CD8-positive, alpha-beta memory T cell (primary cell): ENCODE measurements at regions not wholly inside any gene's neighbourhood (a gene's known extent, or its start where the extent isn't known, plus 50 kb on each side); places are given as distances from the start of the nearest gene placed in this dataset.

Source experiments
- CTCF ChIA-PET: fragments of 350-600 bp; sonication (Branson Sonifier 250); formaldehyde crosslinking; loops from one replicate; lab custom pipeline; 2021; ENCODE audit warnings: antibody characterized with exemption; lab: Charles Lee
- POLR2A ChIA-PET: fragments of 350-600 bp; sonication (Branson Sonifier 250); formaldehyde crosslinking; loops from one replicate; lab custom pipeline; 2021; ENCODE audit warnings: antibody characterized with exemption; lab: Charles Lee
- DNase-seq, 5 donors: peaks; one replicate each; pipeline versions ENCODE4 v3.0.0 to v3.0.0-alpha.2; 2020 to 2022; ENCODE audit warnings: mixed read lengths in 1 of 5
- H3K27ac ChIP-seq: one replicate; pipeline ENCODE4 v1.7.0; 2013; ENCODE audit warnings: low read depth, mild to moderate bottlenecking, low read length, moderate library complexity
- H3K27me3 ChIP-seq: 2 replicates; pipeline ENCODE4 v1.7.0; 2013; ENCODE audit warnings: low read length, mild to moderate bottlenecking; ENCODE audit not compliant: insufficient read depth, poor library complexity, severe bottlenecking
- H3K36me3 ChIP-seq: 2 replicates; pipeline ENCODE4 v1.7.0; 2013; ENCODE audit warnings: mild to moderate bottlenecking, low read length, moderate library complexity; ENCODE audit not compliant: insufficient read depth
- H3K4me1 ChIP-seq: 2 replicates; pipeline ENCODE4 v1.7.0; 2013; ENCODE audit warnings: mild to moderate bottlenecking, low read length, moderate library complexity; ENCODE audit not compliant: insufficient read depth
- H3K4me3 ChIP-seq: 2 replicates; pipeline ENCODE4 v1.7.0; 2013; ENCODE audit warnings: mild to moderate bottlenecking, low read length
- H3K9me3 ChIP-seq: 2 replicates; pipeline ENCODE4 v1.7.0; 2013; ENCODE audit warnings: mild to moderate bottlenecking, low read length
- H3K27ac Mint-ChIP-seq, 8 donors: one replicate each; pipeline ENCODE4 v1.8.0; 2020 to 2021; ENCODE audit warnings: mixed read lengths in 8 of 8, mild to moderate bottlenecking in 6 of 8, inconsistent platforms in 3 of 8, moderate library complexity in 3 of 8
- H3K27me3 Mint-ChIP-seq, 2 donors: one replicate each; pipeline ENCODE4 v1.8.0; 2020 to 2021; ENCODE audit warnings: mixed read lengths in 2 of 2, mild to moderate bottlenecking in 1 of 2, moderate library complexity in 1 of 2
- H3K36me3 Mint-ChIP-seq, 3 donors: one replicate each; pipeline ENCODE4 v1.8.0; 2020 to 2021; ENCODE audit warnings: mixed read lengths in 3 of 3, inconsistent platforms in 1 of 3, mild to moderate bottlenecking in 1 of 3
- H3K4me1 Mint-ChIP-seq, 3 donors: one replicate each; pipeline ENCODE4 v1.8.0; 2020 to 2021; ENCODE audit warnings: mixed read lengths in 3 of 3, inconsistent platforms in 1 of 3, mild to moderate bottlenecking in 1 of 3
- H3K4me3 Mint-ChIP-seq, 7 donors: one replicate each; pipeline ENCODE4 v1.8.0; 2020 to 2021; ENCODE audit warnings: mixed read lengths in 7 of 7, mild to moderate bottlenecking in 6 of 7, moderate library complexity in 4 of 7, inconsistent platforms in 2 of 7
- H3K9me3 Mint-ChIP-seq, 5 donors: one replicate each; pipeline ENCODE4 v1.8.0; 2020 to 2022; ENCODE audit warnings: mixed read lengths in 5 of 5, mild to moderate bottlenecking in 3 of 5, moderate library complexity in 2 of 5, inconsistent platforms in 1 of 5

GRCh38 chr17:68169840-68170239 is 78.0 kb upstream of the AMZ2 start:
- peaks cover 9 to 16% (median 16%) of the 10 kb centered on the region in 3 donors for H3K4me1 Mint-ChIP-seq

GRCh38 chr17:68170246-68170645 is 77.6 kb upstream of the AMZ2 start:
- POLR2A ChIA-PET, result no interaction called here
- no peaks in the 10 kb centered on the region for H3K9me3 Mint-ChIP-seq
- no peaks in the 10 kb centered on the region for H3K27me3 Mint-ChIP-seq
- no peaks in the 10 kb centered on the region for H3K27me3 ChIP-seq
- CTCF ChIA-PET, result interaction anchor here (3.4 to 7.8 kb wide), 2 partner anchors 32 to 94 kb away, joined by 16 to 123 read pairs; no protein-coding TSS in a partner anchor
- H3K4me1 ChIP-seq, result no peaks in the 10 kb centered on the region
- H3K4me3 Mint-ChIP-seq, result peak overlapping the region in 2 of 7 donors; percentile 37 to 45
- H3K4me3 ChIP-seq, result no peak overlapping the region
- peaks cover 9 to 16% (median 16%) of the 10 kb centered on the region in 3 donors for H3K4me1 Mint-ChIP-seq
- no peak overlapping the region for H3K27ac ChIP-seq
- DNase-seq, result no peak
- H3K27ac Mint-ChIP-seq, result no peak overlapping the region
- no peaks in the 10 kb centered on the region for H3K36me3 Mint-ChIP-seq
- H3K36me3 ChIP-seq, result no peaks in the 10 kb centered on the region
- no peaks in the 10 kb centered on the region for H3K9me3 ChIP-seq

More at GRCh38 chr17:68169840-68170239, 78.0 kb upstream of the AMZ2 start:
- ChIA-PET CTCF (interaction anchor here (1.7 to 7.8 kb wide), 2 partner anchors 33 to 297 kb away, joined by 5 to 123 read pairs; no protein-coding TSS in a partner anchor), POLR2A (no interaction called here)
- H3K27ac Mint-ChIP-seq, result no peak overlapping the region
- no peaks in the 10 kb centered on the region for H3K27me3 ChIP-seq
- H3K27ac ChIP-seq, result no peak overlapping the region
- H3K9me3 ChIP-seq, result no peaks in the 10 kb centered on the region
- no peaks in the 10 kb centered on the region for H3K36me3 Mint-ChIP-seq
- H3K4me1 ChIP-seq, result no peaks in the 10 kb centered on the region
- H3K27me3 Mint-ChIP-seq, result no peaks in the 10 kb centered on the region
- no peaks in the 10 kb centered on the region for H3K9me3 Mint-ChIP-seq
- DNase-seq, result no peak
- peak overlapping the region in 1 of 7 donors; percentile 19 for H3K4me3 Mint-ChIP-seq
- no peaks in the 10 kb centered on the region for H3K36me3 ChIP-seq
- no peak overlapping the region for H3K4me3 ChIP-seq

- H3K27me3 ChIP-seq, result no peaks in the 10 kb centered on the region
- H3K27me3 Mint-ChIP-seq, result no peaks in the 10 kb centered on the region
- CTCF ChIA-PET, result interaction anchor here (0.6 to 7.8 kb wide), 23 partner anchors 9 to 294 kb away, joined by 3 to 123 read pairs (median 5); partner anchors contain the start of gene WIPI1
- peaks cover 7% of the 10 kb centered on the region for H3K4me1 ChIP-seq
- H3K36me3 ChIP-seq, result no peaks in the 10 kb centered on the region
- H3K27ac ChIP-seq, result no peak overlapping the region
- H3K27ac Mint-ChIP-seq, result no peak overlapping the region
- peak; percentile 61 to 82 (median 68) for DNase-seq
- H3K9me3 ChIP-seq, result no peaks in the 10 kb centered on the region
- peaks cover 11 to 31% (median 19%) of the 10 kb centered on the region in 3 donors for H3K4me1 Mint-ChIP-seq
- H3K4me3 Mint-ChIP-seq, result no peak overlapping the region
- no peaks in the 10 kb centered on the region for H3K9me3 Mint-ChIP-seq
- POLR2A ChIA-PET, result interaction anchor here (1.0 to 1.7 kb wide), 3 partner anchors 10 to 75 kb away, joined by 3 to 9 read pairs (median 7); partner anchors contain the start of gene AMZ2
- H3K4me3 ChIP-seq, result no peak overlapping the region
- H3K36me3 Mint-ChIP-seq, result no peaks in the 10 kb centered on the region
Observed at GRCh38 chr17:68172461-68172954, 75.3 kb upstream of the AMZ2 start.

- H3K4me3 Mint-ChIP-seq, result peak overlapping the region in 1 of 7 donors; percentile 19
- Histone ChIP-seq H3K4me3 (no peak overlapping the region), H3K27me3 (no peaks in the 10 kb centered on the region), H3K27ac (no peak overlapping the region), H3K4me1 (peaks cover 7% of the 10 kb centered on the region), H3K36me3 (no peaks in the 10 kb centered on the region), H3K9me3 (no peaks in the 10 kb centered on the region)
- no peak for DNase-seq
- H3K4me1 Mint-ChIP-seq, result peaks cover 4 to 28% (median 7%) of the 10 kb centered on the region in 3 donors
- H3K36me3 Mint-ChIP-seq, result no peaks in the 10 kb centered on the region
- peak overlapping the region in 1 of 8 donors; percentile 9 for H3K27ac Mint-ChIP-seq
- H3K27me3 Mint-ChIP-seq, result no peaks in the 10 kb centered on the region
- CTCF ChIA-PET, result interaction anchor here (0.7 to 7.8 kb wide), 2 partner anchors 27 to 135 kb away, joined by 4 to 123 read pairs; no protein-coding TSS in a partner anchor
- POLR2A ChIA-PET, result no interaction called here
- no peaks in the 10 kb centered on the region for H3K9me3 Mint-ChIP-seq
Observed at GRCh38 chr17:68175416-68175815, 72.4 kb upstream of the AMZ2 start.

- Histone ChIP-seq H3K9me3 (no peaks in the 10 kb centered on the region), H3K4me3 (no peak overlapping the region), H3K4me1 (peaks cover 7% of the 10 kb centered on the region), H3K36me3 (no peaks in the 10 kb centered on the region), H3K27me3 (no peaks in the 10 kb centered on the region), H3K27ac (no peak overlapping the region)
- Mint-ChIP-seq H3K27me3 (no peaks in the 10 kb centered on the region), H3K27ac (no peak overlapping the region), H3K4me1 (peaks cover 9 to 32% (median 12%) of the 10 kb centered on the region in 3 donors), H3K36me3 (peaks cover 0 to 3% (median 0%) of the 10 kb centered on the region in 3 donors), H3K9me3 (no peaks in the 10 kb centered on the region), H3K4me3 (peak overlapping the region in 2 of 7 donors; percentile 19 to 54)
- DNase-seq, result no peak
- ChIA-PET CTCF (interaction anchor here (0.7 to 3.0 kb wide), 5 partner anchors 9 to 259 kb away, joined by 3 to 25 read pairs (median 5); no protein-coding TSS in a partner anchor), POLR2A (interaction anchor here (0.9 kb wide), 1 partner anchor 25 kb away, joined by 3 read pairs; no protein-coding TSS in a partner anchor)
Observed at GRCh38 chr17:68175905-68176304, 71.9 kb upstream of the AMZ2 start.

- Histone ChIP-seq H3K36me3 (no peaks in the 10 kb centered on the region), H3K4me3 (no peak overlapping the region), H3K4me1 (peaks cover 9% of the 10 kb centered on the region), H3K9me3 (no peaks in the 10 kb centered on the region), H3K27ac (no peak overlapping the region), H3K27me3 (no peaks in the 10 kb centered on the region)
- Mint-ChIP-seq H3K4me1 (peaks cover 10 to 41% (median 14%) of the 10 kb centered on the region in 3 donors), H3K36me3 (peaks cover 0 to 6% (median 0%) of the 10 kb centered on the region in 3 donors), H3K9me3 (no peaks in the 10 kb centered on the region), H3K4me3 (no peak overlapping the region), H3K27ac (no peak overlapping the region), H3K27me3 (no peaks in the 10 kb centered on the region)
- ChIA-PET CTCF (interaction anchor here (1.2 to 3.0 kb wide), 5 partner anchors 16 to 259 kb away, joined by 3 to 25 read pairs (median 5); no protein-coding TSS in a partner anchor), POLR2A (interaction anchor here (0.9 kb wide), 1 partner anchor 24 kb away, joined by 3 read pairs; no protein-coding TSS in a partner anchor)
- DNase-seq, result no peak
Observed at GRCh38 chr17:68176718-68177117, 71.1 kb upstream of the AMZ2 start.

GRCh38 chr17:68178831-68179230 is 69.0 kb upstream of the AMZ2 start:
- Histone ChIP-seq H3K4me3 (no peak overlapping the region), H3K9me3 (no peaks in the 10 kb centered on the region), H3K4me1 (peaks cover 26% of the 10 kb centered on the region), H3K27ac (no peak overlapping the region), H3K27me3 (no peaks in the 10 kb centered on the region), H3K36me3 (no peaks in the 10 kb centered on the region)
- Mint-ChIP-seq H3K9me3 (no peaks in the 10 kb centered on the region), H3K4me3 (peak overlapping the region in 1 of 7 donors; percentile 24), H3K4me1 (peaks cover 27 to 57% (median 28%) of the 10 kb centered on the region in 3 donors), H3K36me3 (peaks cover 0 to 12% (median 0%) of the 10 kb centered on the region in 3 donors), H3K27ac (no peak overlapping the region), H3K27me3 (no peaks in the 10 kb centered on the region)
- no peak for DNase-seq
- POLR2A ChIA-PET, result interaction anchor here (9.8 kb wide), 1 partner anchor 19 kb away, joined by 171 read pairs; no protein-coding TSS in a partner anchor
- CTCF ChIA-PET, result interaction anchor here (2.1 to 3.0 kb wide), 2 partner anchors 21 to 26 kb away, joined by 6 to 25 read pairs; no protein-coding TSS in a partner anchor
